ENCODE measurements at regions not wholly inside any gene's neighbourhood (a gene's known extent, or its start where the extent isn't known, plus 50 kb on each side); places are given as distances from the start of the nearest gene placed in this dataset.

- Mint-ChIP-seq H3K9me3 (peaks cover 2% of the 10 kb centered on the region), H3K4me1 (no peaks in the 10 kb centered on the region), H3K4me3 (no peak overlapping the region), H3K27me3 (no peaks in the 10 kb centered on the region), H3K36me3 (no peaks in the 10 kb centered on the region), H3K27ac (no peak overlapping the region)
- POLR2A ChIA-PET = no interaction called here
- ATAC-seq (ENCODE audit: low read depth) (no peak), DNase-seq (no peak)
Measured at GRCh38 chr4:57865264-57865663, 755.1 kb upstream of the IGFBP7 start.

DNA sequence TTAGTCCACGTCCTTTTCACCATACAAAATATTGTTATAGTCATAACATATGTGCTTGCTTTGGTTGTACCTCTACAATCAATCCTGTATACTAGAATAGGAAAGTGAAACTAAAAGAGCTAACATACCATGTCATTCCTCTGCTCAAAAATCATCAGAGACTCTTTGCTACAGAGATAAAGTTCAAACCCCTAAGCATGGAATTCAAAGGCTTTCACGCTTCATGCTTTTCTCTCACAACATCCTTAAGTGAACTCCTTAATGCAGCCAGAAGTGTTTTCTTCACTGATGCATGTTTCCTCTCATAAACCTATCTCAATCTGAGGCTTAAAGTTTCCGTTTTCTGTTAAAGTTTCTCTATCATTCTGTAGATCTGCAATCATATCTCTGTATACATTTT is 744.6 kb upstream of the IGFBP7 start:
- H3K4me1 Mint-ChIP-seq = no peaks in the 10 kb centered on the region
- no peaks in the 10 kb centered on the region for H3K27me3 Mint-ChIP-seq
- ATAC-seq (ENCODE audit: low read depth) = no peak
- H3K36me3 Mint-ChIP-seq = no peaks in the 10 kb centered on the region
- no peak for DNase-seq
- no peak overlapping the region for H3K27ac Mint-ChIP-seq
- POLR2A ChIA-PET = no interaction called here
- H3K9me3 Mint-ChIP-seq = peaks cover 3% of the 10 kb centered on the region
- H3K4me3 Mint-ChIP-seq = no peak overlapping the region

DNA sequence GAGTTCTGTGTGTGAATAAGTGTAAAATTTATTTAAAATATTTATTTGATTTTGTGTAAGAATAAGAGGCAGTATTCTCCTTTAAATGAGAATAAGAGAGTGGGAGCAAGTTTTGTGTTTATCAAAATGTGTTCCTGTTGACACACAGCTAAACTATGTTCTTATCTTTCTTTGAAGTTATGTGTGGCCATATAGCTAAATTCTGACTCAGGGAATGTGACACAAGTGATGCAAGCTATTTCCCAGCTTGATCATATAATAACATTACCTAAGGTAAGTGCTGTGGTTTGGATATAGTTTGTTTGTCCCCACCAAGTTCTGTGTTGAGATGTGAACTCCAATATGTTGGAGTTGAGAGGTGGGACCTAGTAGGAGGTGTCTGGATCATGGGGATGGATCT is 740.0 kb upstream of the IGFBP7 start:
- no peak overlapping the region for H3K27ac Mint-ChIP-seq
- peaks cover 3% of the 10 kb centered on the region for H3K9me3 Mint-ChIP-seq
- H3K36me3 Mint-ChIP-seq = no peaks in the 10 kb centered on the region
- no peaks in the 10 kb centered on the region for H3K4me1 Mint-ChIP-seq
- ATAC-seq (ENCODE audit: low read depth) (no peak), DNase-seq (no peak)
- H3K27me3 Mint-ChIP-seq = no peaks in the 10 kb centered on the region
- POLR2A ChIA-PET = no interaction called here
- H3K4me3 Mint-ChIP-seq = no peak overlapping the region

- POLR2A ChIA-PET = no interaction called here
- DNase-seq (no peak), ATAC-seq (ENCODE audit: low read depth) (no peak)
- Mint-ChIP-seq H3K4me3 (no peak overlapping the region), H3K9me3 (peaks cover 2% of the 10 kb centered on the region), H3K36me3 (no peaks in the 10 kb centered on the region), H3K27me3 (no peaks in the 10 kb centered on the region), H3K4me1 (no peaks in the 10 kb centered on the region), H3K27ac (no peak overlapping the region)
Measured at GRCh38 chr4:57832083-57832482, 721.9 kb upstream of the IGFBP7 start.

GRCh38 chr4:57789666-57790065 is 679.5 kb upstream of the IGFBP7 start:
- Mint-ChIP-seq H3K9me3 (no peaks in the 10 kb centered on the region), H3K27me3 (no peaks in the 10 kb centered on the region), H3K4me1 (no peaks in the 10 kb centered on the region), H3K36me3 (no peaks in the 10 kb centered on the region), H3K4me3 (no peak overlapping the region), H3K27ac (no peak overlapping the region)
- DNase-seq (no peak), ATAC-seq (ENCODE audit: low read depth) (no peak)
- POLR2A ChIA-PET = no interaction called here

- POLR2A ChIA-PET = no interaction called here
- no peak overlapping the region for H3K27ac Mint-ChIP-seq
Measured at GRCh38 chr4:57777876-57778275, 667.7 kb upstream of the IGFBP7 start.

GRCh38 chr4:57774681-57775080 is 664.5 kb upstream of the IGFBP7 start:
- H3K4me1 Mint-ChIP-seq = no peaks in the 10 kb centered on the region
- no peak overlapping the region for H3K27ac Mint-ChIP-seq
- ATAC-seq (ENCODE audit: low read depth) (no peak), DNase-seq (no peak)
- POLR2A ChIA-PET = no interaction called here
- no peaks in the 10 kb centered on the region for H3K36me3 Mint-ChIP-seq
- H3K4me3 Mint-ChIP-seq = no peak overlapping the region
- peaks cover 3% of the 10 kb centered on the region for H3K9me3 Mint-ChIP-seq
- no peaks in the 10 kb centered on the region for H3K27me3 Mint-ChIP-seq

More at GRCh38 chr4:57777876-57778275, 667.7 kb upstream of the IGFBP7 start:
- Mint-ChIP-seq H3K4me1 (no peaks in the 10 kb centered on the region), H3K36me3 (no peaks in the 10 kb centered on the region), H3K4me3 (no peak overlapping the region), H3K27me3 (no peaks in the 10 kb centered on the region), H3K9me3 (peaks cover 5% of the 10 kb centered on the region)
- ATAC-seq (ENCODE audit: low read depth) = no peak
- no peak for DNase-seq

DNA sequence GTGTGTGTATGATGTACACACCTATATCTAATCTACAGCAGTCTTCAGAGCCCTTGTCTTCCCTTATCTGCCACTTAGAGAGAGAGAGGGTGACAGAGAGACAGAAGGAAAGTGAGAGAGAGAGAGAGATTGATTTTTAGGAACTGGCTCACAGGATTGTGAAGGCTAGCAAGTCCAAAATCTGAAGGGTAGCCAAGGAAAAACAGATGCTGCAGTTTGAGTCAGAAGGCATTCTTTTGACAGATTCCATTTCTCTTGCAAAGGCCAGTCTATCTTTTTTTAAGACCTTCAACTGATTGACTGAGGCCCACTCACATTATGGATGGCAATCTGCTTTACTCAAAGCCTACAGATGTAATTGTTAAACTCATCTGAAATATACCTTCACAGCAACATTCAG is 664.0 kb upstream of the IGFBP7 start:
- Mint-ChIP-seq H3K4me3 (no peak overlapping the region), H3K36me3 (no peaks in the 10 kb centered on the region), H3K9me3 (peaks cover 2% of the 10 kb centered on the region), H3K4me1 (no peaks in the 10 kb centered on the region), H3K27ac (no peak overlapping the region), H3K27me3 (no peaks in the 10 kb centered on the region)
- DNase-seq (no peak), ATAC-seq (ENCODE audit: low read depth) (no peak)
- POLR2A ChIA-PET = no interaction called here

DNA sequence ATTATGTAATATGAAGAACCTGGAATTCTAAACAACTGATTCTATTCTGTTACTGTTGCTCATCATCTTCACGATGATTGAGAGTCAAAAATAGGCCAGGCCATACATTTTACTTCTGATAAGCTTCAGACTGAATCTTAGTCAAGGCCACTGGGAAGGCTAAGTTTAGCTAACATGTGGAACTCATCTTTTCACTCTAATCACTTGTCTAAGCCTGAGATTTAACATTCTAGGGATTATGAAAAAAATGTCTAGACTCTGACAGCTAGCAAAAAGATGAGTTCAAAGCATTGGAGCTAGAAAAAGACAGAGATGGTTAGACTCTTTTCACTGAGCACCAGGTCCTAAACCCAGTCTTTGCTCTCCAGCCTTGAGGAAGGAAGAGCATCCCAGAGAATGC is 656.2 kb upstream of the IGFBP7 start:
- ATAC-seq (ENCODE audit: low read depth) (no peak), DNase-seq (no peak)
- no peak overlapping the region for H3K27ac Mint-ChIP-seq
- POLR2A ChIA-PET = no interaction called here
- no peaks in the 10 kb centered on the region for H3K27me3 Mint-ChIP-seq
- no peak overlapping the region for H3K4me3 Mint-ChIP-seq
- no peaks in the 10 kb centered on the region for H3K36me3 Mint-ChIP-seq
- peaks cover 2% of the 10 kb centered on the region for H3K9me3 Mint-ChIP-seq
- no peaks in the 10 kb centered on the region for H3K4me1 Mint-ChIP-seq

- H3K27ac Mint-ChIP-seq = no peak overlapping the region
- peaks cover 2% of the 10 kb centered on the region for H3K9me3 Mint-ChIP-seq
- ATAC-seq (ENCODE audit: low read depth) = no peak
- POLR2A ChIA-PET = no interaction called here
- H3K36me3 Mint-ChIP-seq = no peaks in the 10 kb centered on the region
- no peak for DNase-seq
- no peaks in the 10 kb centered on the region for H3K4me1 Mint-ChIP-seq
- H3K27me3 Mint-ChIP-seq = no peaks in the 10 kb centered on the region
- H3K4me3 Mint-ChIP-seq = no peak overlapping the region
Measured at GRCh38 chr4:57764856-57765255, 654.7 kb upstream of the IGFBP7 start.

DNA sequence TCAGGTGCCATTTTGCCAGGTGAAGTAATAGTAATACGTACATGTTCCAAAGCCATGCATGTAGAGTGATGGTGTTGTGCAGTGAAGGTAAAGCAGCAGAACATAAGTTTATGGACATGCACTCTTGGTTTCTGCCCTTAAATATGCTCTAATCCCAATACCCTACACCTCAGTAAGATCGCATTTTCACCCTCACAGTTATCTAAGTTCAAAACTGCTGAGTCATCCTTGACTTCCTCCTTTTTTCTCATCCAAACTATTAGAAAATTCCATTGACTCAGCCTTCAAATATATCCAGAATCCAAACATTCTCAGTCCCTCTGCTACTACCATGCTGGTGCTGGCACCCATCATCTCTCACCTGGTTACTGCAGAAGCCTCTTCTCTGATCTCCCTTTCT is 652.9 kb upstream of the IGFBP7 start:
- DNase-seq = no peak
- H3K27ac Mint-ChIP-seq = no peak overlapping the region
- POLR2A ChIA-PET = no interaction called here

DNA sequence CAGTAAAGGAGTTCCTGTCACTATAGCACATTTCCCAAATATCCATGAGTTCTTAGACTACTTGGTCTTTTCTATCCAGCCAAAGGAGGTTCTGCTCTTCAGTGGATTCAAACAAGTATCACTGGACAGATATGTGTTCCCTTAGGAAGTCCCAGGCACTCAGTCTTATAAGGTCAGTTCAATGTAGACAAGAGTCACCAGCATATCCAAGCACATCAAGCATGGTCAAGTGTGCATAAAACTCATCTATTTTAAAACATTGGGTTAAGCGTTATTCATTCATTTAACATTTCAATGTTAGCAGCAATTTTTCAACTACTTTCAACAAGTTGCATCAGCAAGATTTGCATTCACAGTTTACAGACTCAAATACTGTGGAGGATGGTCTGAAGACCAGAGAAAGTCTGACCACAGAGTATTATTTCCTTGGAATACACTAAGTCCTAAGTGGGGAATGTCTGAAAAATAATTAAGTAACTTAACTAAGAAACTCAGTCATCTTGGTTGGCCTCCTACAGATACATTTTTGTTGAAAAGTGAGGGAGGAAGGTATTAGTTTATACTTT is 630.5 kb upstream of the IGFBP7 start:
- POLR2A ChIA-PET = no interaction called here

More for the DNA sequence above, 652.9 kb upstream of the IGFBP7 start:
- no peak overlapping the region for H3K4me3 Mint-ChIP-seq
- H3K4me1 Mint-ChIP-seq = no peaks in the 10 kb centered on the region
- H3K9me3 Mint-ChIP-seq = no peaks in the 10 kb centered on the region
- no peaks in the 10 kb centered on the region for H3K27me3 Mint-ChIP-seq
- no peak for ATAC-seq (ENCODE audit: low read depth)
- H3K36me3 Mint-ChIP-seq = no peaks in the 10 kb centered on the region

DNA sequence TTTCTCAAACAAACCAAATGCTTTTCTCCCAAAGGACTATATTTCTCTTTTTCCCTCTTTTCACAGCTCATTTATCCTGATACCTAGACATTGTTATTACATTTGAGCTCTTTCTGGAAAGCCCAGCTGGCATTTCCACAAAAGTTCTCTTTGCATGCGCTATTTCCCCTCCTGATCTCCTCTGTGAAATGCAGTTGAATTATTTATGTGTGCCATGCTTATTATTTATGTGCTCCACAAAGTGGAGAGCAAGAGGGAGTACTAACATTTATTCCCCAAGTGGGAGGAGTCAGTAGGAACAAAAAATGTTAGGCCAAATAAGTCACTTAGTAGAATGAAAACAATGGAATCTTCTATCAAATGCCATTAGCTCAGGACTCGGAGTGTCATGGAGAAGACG is 626.6 kb upstream of the IGFBP7 start:
- DNase-seq (no peak), ATAC-seq (ENCODE audit: low read depth) (no peak)
- no peaks in the 10 kb centered on the region for H3K36me3 Mint-ChIP-seq
- no peaks in the 10 kb centered on the region for H3K4me1 Mint-ChIP-seq
- no peak overlapping the region for H3K27ac Mint-ChIP-seq
- H3K4me3 Mint-ChIP-seq = no peak overlapping the region
- no peaks in the 10 kb centered on the region for H3K27me3 Mint-ChIP-seq
- H3K9me3 Mint-ChIP-seq = peaks cover 4% of the 10 kb centered on the region
- POLR2A ChIA-PET = no interaction called here

More for the DNA sequence above, 630.5 kb upstream of the IGFBP7 start:
- H3K27me3 Mint-ChIP-seq = no peaks in the 10 kb centered on the region
- no peaks in the 10 kb centered on the region for H3K4me1 Mint-ChIP-seq
- H3K36me3 Mint-ChIP-seq = no peaks in the 10 kb centered on the region
- H3K4me3 Mint-ChIP-seq = no peak overlapping the region
- ATAC-seq (ENCODE audit: low read depth) (no peak), DNase-seq (no peak)
- H3K27ac Mint-ChIP-seq = no peak overlapping the region
- H3K9me3 Mint-ChIP-seq = peaks cover 4% of the 10 kb centered on the region

DNA sequence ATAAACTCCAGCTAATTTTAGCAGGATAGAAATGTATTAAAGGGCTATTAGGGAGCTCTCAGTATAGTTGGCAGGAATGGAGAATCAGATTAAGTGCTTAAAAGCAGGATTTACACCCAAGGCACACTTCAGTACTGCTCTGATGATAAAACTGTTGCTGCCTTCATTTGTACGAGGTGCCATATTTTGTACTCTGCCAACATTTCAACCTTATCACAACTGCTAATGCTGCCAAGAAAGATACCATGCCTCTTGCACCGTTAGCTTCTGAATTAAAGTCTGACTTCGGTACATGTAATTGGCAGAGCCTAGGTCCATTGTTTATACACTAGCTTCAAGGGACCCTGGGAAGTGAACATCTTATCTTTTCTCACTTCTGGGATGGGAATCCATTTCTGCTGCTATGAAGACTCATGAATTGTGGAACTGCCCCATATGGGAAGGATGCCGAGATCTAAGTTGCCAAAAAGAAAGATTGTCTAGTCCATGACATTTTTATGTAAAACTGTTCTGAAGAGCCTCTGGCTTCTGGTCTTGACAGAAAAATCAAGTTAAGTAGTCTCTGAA is 624.0 kb upstream of the IGFBP7 start:
- Mint-ChIP-seq H3K4me3 (no peak overlapping the region), H3K27ac (no peak overlapping the region), H3K9me3 (peaks cover 3% of the 10 kb centered on the region), H3K4me1 (no peaks in the 10 kb centered on the region), H3K27me3 (no peaks in the 10 kb centered on the region), H3K36me3 (no peaks in the 10 kb centered on the region)
- no peak for DNase-seq
- ATAC-seq (ENCODE audit: low read depth) = no peak
- POLR2A ChIA-PET = no interaction called here

All from activated naive CD8-positive, alpha-beta T cell treated with anti-CD3 and anti-CD28 coated beads, Interleukin-2, amount 10 ng/mL, durations not matched to agents 7 days and 5 days (primary cell).